Cardiac muscle cell (in vitro differentiated cells and primary cell): ENCODE measurements at regions not wholly inside any gene's neighbourhood (a gene's known extent, or its start where the extent isn't known, plus 50 kb on each side); places are given as distances from the start of the nearest gene placed in this dataset.

Source experiments
- DNase-seq, 2 donors: peaks; one replicate each; pipeline versions ENCODE4 v3.0.0 to v3.0.0-alpha.2; 2010 to 2017; ENCODE audit warnings: low read depth in 1 of 2, low spot score in 1 of 2
- H3K27ac ChIP-seq: fragments of 200-600 bp; sonication (generic); 2 replicates; pipeline ENCODE4 v1.5.1; 2016
- H3K27me3 ChIP-seq: fragments of 200-600 bp; sonication (generic); 2 replicates; pipeline ENCODE4 v1.6.0; 2016; ENCODE audit warnings: control low read depth
- H3K36me3 ChIP-seq: fragments of 200-600 bp; sonication (generic); 2 replicates; pipeline ENCODE4 v1.5.1; 2016; ENCODE audit warnings: control low read depth
- H3K4me1 ChIP-seq: fragments of 200-600 bp; sonication (generic); 2 replicates; pipeline ENCODE4 v1.8.1; 2017; ENCODE audit warnings: low read depth, mild to moderate bottlenecking, mixed run types
- H3K4me3 ChIP-seq: fragments of 200-600 bp; sonication (generic); 2 replicates; pipeline ENCODE4 v1.5.1; 2016; ENCODE audit warnings: mild to moderate bottlenecking
- H3K9me3 ChIP-seq: fragments of 200-600 bp; sonication (generic); 2 replicates; pipeline ENCODE4 v1.5.1; 2017; ENCODE audit warnings: low read depth, mild to moderate bottlenecking, control low read depth
- TF ChIP-seq, protein P1 (sequence below): IDR thresholded peaks from 2 replicates; pipeline ENCODE4 v1.5.1; 2012; ENCODE audit warnings: low read depth, mild to moderate bottlenecking, low read length

DNA sequence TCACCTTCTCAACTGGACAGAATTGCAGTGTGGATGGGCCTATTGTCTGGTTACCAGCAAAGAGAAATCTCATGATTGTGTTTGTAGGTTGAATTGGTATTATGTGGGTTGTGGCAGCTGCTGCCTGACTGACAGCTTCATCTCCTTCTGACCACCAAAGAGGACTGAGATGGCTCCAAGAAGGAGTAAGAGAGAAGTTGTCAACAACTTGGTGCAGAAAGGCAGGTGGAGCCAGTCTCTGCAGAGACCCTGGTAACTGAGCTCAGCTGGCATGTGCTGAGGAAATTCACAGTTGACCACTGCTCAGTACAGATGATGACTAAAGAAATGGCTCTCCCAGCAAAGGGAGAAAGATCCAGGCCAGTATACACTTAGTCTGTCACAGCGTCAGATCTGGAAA lies 240.0 kb upstream of the AMIGO2 start:
- no peaks in the 10 kb centered on the region for H3K27me3 ChIP-seq
- H3K4me3 ChIP-seq = no peak overlapping the region
- H3K4me1 ChIP-seq = no peaks in the 10 kb centered on the region
- DNase-seq = no peak
- TF ChIP-seq, protein P1, sequence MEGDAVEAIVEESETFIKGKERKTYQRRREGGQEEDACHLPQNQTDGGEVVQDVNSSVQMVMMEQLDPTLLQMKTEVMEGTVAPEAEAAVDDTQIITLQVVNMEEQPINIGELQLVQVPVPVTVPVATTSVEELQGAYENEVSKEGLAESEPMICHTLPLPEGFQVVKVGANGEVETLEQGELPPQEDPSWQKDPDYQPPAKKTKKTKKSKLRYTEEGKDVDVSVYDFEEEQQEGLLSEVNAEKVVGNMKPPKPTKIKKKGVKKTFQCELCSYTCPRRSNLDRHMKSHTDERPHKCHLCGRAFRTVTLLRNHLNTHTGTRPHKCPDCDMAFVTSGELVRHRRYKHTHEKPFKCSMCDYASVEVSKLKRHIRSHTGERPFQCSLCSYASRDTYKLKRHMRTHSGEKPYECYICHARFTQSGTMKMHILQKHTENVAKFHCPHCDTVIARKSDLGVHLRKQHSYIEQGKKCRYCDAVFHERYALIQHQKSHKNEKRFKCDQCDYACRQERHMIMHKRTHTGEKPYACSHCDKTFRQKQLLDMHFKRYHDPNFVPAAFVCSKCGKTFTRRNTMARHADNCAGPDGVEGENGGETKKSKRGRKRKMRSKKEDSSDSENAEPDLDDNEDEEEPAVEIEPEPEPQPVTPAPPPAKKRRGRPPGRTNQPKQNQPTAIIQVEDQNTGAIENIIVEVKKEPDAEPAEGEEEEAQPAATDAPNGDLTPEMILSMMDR = no peak
- no peaks in the 10 kb centered on the region for H3K9me3 ChIP-seq
- no peaks in the 10 kb centered on the region for H3K36me3 ChIP-seq
- H3K27ac ChIP-seq = no peak overlapping the region

DNA sequence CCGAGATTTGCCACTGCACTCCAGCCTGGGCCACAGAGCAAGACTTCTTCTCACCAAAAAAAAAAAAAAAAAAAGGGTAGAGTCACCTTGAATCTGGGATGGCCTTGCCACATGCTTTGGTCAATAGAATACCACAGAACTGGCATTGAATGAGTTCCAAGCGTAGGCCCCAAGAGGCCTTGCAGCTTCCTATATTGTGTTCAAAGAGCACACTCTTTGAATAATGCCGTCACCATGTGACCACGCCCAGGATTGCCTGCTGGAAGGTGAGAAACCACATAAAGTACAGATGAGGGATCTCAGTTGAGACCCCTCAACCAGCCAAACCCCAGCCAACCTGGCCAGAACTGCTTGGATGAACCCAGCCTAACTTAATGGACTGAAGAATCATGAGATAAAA lies 239.2 kb upstream of the AMIGO2 start:
- H3K9me3 ChIP-seq = no peaks in the 10 kb centered on the region
- TF ChIP-seq, protein P1 = no peak
- H3K4me3 ChIP-seq = no peak overlapping the region
- no peaks in the 10 kb centered on the region for H3K4me1 ChIP-seq
- H3K36me3 ChIP-seq = no peaks in the 10 kb centered on the region
- H3K27ac ChIP-seq = no peak overlapping the region
- H3K27me3 ChIP-seq = no peaks in the 10 kb centered on the region
- no peak for DNase-seq

DNA sequence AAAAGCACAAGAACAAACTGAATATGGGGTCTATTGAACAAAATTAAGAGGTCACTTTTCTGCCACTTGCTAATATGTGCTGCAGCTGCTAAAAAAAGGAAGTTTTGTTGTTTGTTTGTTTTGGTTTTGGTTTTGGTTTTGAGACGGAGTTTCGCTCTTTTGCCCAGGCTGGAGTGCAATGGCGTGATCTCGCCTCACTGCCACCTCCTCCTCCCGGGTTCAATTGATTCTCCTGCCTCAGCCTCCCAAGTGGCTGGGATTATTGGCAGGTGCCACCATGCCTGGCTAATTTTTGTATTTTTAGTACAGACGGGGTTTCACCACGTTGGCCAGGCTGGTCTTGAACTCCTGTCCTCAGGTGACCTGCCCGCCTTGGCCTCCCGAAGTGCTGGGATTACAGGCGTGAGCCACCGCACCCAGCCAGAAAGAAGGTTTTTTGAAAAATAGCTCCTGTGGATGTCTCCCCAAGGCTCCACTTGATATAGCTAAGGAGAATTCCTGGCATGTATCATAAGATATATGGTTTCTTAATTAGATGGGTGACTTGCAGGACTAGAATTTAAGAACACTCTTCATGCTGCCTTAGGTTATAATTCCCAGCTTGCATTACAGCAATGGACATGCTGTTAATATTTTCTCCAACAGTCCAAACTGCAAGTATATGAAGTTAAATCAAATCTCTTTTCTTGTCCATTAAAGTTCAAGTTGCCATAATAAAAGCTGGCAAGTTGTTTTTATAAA lies 237.6 kb upstream of the AMIGO2 start:
- Histone ChIP-seq H3K36me3 (no peaks in the 10 kb centered on the region), H3K4me1 (no peaks in the 10 kb centered on the region), H3K27me3 (no peaks in the 10 kb centered on the region), H3K4me3 (no peak overlapping the region), H3K27ac (no peak overlapping the region), H3K9me3 (no peaks in the 10 kb centered on the region)
- TF ChIP-seq, protein P1 = no peak
- no peak for DNase-seq

DNA sequence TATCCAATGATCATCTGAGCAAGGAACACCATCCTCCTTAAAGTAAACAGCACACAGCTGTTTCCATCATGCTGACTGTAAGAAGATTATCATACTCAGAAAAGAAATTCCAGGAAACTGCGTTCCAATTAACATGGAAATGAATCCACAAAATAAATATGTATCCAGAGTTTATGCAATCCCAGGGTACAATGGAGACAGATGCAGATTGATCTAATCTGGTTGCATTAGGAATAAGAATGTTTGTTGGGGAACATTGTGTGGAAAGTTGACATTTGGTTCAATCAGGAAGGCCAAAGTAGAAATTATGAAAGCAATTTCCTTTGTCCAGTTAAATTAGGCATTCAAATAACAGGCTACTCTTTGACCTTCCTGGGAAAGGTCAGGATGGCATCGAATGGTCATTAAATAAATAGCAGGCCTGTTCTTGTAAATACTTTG lies 236.9 kb upstream of the AMIGO2 start:
- H3K27me3 ChIP-seq = no peaks in the 10 kb centered on the region
- DNase-seq = peak in 1 of 2 donors; percentile 50
- H3K36me3 ChIP-seq = no peaks in the 10 kb centered on the region
- no peaks in the 10 kb centered on the region for H3K4me1 ChIP-seq
- H3K27ac ChIP-seq = no peak overlapping the region
- no peaks in the 10 kb centered on the region for H3K9me3 ChIP-seq
- no peak overlapping the region for H3K4me3 ChIP-seq
- TF ChIP-seq, protein P1 = no peak

DNA sequence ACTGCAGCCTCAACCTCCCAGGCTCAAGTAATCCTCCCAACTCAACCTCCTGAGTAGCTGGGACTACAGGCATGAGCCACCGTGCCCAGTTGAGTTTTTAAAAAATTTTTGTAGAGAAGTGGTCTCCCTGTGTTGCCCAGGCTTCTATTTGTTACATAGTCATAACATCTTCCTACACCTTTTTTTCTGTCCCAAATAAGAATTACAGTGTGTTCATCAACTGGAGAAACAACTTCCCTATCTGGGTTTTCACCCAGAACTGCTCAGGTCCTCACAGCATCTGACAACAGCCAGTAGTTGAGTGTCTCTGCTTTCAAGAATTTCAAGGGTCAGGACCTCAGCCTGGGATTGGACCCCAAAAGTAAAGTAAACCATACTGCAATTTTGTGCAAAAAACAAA lies 235.2 kb upstream of the AMIGO2 start:
- H3K9me3 ChIP-seq = no peaks in the 10 kb centered on the region
- H3K36me3 ChIP-seq = no peaks in the 10 kb centered on the region
- no peak overlapping the region for H3K27ac ChIP-seq
- no peak overlapping the region for H3K4me3 ChIP-seq
- no peaks in the 10 kb centered on the region for H3K4me1 ChIP-seq
- TF ChIP-seq, protein P1 = no peak
- H3K27me3 ChIP-seq = no peaks in the 10 kb centered on the region
- DNase-seq = no peak
